K562 (cell line): ENCODE measurements at regions not wholly inside any gene's neighbourhood (a gene's known extent, or its start where the extent isn't known, plus 50 kb on each side); places are given as distances from the start of the nearest gene placed in this dataset.

Experiments used
- HNRNPLL ChIP-seq: fragments of 200-400 bp; formaldehyde crosslinking; IDR thresholded peaks from 2 replicates; pipeline ENCODE4 v1.6.1; 2017; ENCODE audit warnings: low read length, low read depth, mild to moderate bottlenecking; ENCODE audit not compliant: poor library complexity, severe bottlenecking
- MIER1 ChIP-seq: fragments of 450-650 bp; IDR thresholded peaks from 2 replicates; pipeline ENCODE4 v1.6.1; 2016; ENCODE audit warnings: antibody characterized with exemption, mild to moderate bottlenecking, low read depth
- MXI1 ChIP-seq: IDR thresholded peaks from 2 replicates; pipeline ENCODE4 v1.6.1; 2011; ENCODE audit warnings: low read depth, mild to moderate bottlenecking, improper control_type of control experiment, low read length
- NFE2 ChIP-seq: IDR thresholded peaks from 2 replicates; pipeline ENCODE4 v1.6.1; 2014; ENCODE audit warnings: antibody characterized with exemption, low read depth
- SMARCC2 ChIP-seq: fragments of 450-650 bp; IDR thresholded peaks from 2 replicates; pipeline ENCODE4 v1.6.1; 2017; ENCODE audit warnings: antibody characterized with exemption, moderate library complexity, mild to moderate bottlenecking, low read depth
- TARDBP ChIP-seq: fragments of 450-650 bp; IDR thresholded peaks from 2 replicates; pipeline ENCODE4 v1.6.1; 2016
- TF ChIP-seq, protein P1 (sequence below): fragments of 250-450 bp; sonication (Bioruptor Pico); IDR thresholded peaks from 2 replicates; pipeline ENCODE4 v1.8.0; 2022; ENCODE audit warnings: inconsistent platforms, mild to moderate bottlenecking, moderate library complexity, borderline replicate concordance
- TF ChIP-seq, protein P2 (sequence below): sonication (generic); formaldehyde crosslinking; IDR thresholded peaks from 2 replicates; pipeline ENCODE4 v1.8.0; 2022; ENCODE audit warnings: mild to moderate bottlenecking, missing genetic modification reagents
- TF ChIP-seq, protein P3 (sequence below): fragments of 250-450 bp; sonication (Bioruptor Pico); IDR thresholded peaks from 2 replicates; pipeline ENCODE4 v1.8.0; 2021; ENCODE audit warnings: mild to moderate bottlenecking, moderate library complexity
- TF ChIP-seq, protein P4 (sequence below): fragments of 450-650 bp; IDR thresholded peaks from 2 replicates; pipeline ENCODE4 v1.6.1; 2018; ENCODE audit warnings: mild to moderate bottlenecking, low read depth; ENCODE audit not compliant: partially characterized antibody

DNA sequence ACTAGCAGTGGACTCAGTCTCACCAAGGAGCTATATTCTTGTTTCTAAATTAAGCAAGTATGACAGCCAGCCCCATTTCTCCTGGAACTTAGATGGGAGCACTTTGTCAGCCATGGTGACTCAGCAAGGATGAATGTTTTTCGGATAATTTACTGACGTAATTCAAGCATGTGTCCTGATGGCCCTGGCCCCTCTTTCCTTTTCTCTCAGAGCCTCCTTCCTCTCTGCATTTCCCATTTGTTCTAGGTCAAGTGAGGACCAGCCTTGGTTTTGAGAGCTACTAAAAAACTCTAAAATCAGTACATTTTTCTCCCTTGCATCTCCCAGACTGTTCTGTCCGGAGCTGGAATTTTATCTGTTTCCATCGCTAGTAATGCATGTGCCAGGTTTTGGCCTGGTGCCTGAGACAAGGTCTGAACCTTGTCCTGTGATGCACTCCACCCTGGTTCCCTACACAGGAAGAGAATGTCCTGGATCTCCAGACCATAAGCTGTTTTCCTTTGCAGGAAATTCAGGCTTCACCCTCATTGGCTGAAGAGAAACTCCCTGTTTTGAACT lies 256.6 kb upstream of the ROPN1 start (continued):
- TF ChIP-seq, protein P1, sequence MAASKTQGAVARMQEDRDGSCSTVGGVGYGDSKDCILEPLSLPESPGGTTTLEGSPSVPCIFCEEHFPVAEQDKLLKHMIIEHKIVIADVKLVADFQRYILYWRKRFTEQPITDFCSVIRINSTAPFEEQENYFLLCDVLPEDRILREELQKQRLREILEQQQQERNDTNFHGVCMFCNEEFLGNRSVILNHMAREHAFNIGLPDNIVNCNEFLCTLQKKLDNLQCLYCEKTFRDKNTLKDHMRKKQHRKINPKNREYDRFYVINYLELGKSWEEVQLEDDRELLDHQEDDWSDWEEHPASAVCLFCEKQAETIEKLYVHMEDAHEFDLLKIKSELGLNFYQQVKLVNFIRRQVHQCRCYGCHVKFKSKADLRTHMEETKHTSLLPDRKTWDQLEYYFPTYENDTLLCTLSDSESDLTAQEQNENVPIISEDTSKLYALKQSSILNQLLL (CRISPR knock-in tag), result no peak
- TF ChIP-seq, protein P2, sequence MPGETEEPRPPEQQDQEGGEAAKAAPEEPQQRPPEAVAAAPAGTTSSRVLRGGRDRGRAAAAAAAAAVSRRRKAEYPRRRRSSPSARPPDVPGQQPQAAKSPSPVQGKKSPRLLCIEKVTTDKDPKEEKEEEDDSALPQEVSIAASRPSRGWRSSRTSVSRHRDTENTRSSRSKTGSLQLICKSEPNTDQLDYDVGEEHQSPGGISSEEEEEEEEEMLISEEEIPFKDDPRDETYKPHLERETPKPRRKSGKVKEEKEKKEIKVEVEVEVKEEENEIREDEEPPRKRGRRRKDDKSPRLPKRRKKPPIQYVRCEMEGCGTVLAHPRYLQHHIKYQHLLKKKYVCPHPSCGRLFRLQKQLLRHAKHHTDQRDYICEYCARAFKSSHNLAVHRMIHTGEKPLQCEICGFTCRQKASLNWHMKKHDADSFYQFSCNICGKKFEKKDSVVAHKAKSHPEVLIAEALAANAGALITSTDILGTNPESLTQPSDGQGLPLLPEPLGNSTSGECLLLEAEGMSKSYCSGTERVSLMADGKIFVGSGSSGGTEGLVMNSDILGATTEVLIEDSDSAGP (CRISPR knock-in tag), result no peak
- TF ChIP-seq TARDBP (no peak), HNRNPLL (no peak), MXI1 (no peak), NFE2 (peak; percentile 65), MIER1 (no peak), SMARCC2 (no peak)
- TF ChIP-seq, protein P3, sequence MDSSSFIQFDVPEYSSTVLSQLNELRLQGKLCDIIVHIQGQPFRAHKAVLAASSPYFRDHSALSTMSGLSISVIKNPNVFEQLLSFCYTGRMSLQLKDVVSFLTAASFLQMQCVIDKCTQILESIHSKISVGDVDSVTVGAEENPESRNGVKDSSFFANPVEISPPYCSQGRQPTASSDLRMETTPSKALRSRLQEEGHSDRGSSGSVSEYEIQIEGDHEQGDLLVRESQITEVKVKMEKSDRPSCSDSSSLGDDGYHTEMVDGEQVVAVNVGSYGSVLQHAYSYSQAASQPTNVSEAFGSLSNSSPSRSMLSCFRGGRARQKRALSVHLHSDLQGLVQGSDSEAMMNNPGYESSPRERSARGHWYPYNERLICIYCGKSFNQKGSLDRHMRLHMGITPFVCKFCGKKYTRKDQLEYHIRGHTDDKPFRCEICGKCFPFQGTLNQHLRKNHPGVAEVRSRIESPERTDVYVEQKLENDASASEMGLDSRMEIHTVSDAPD (CRISPR knock-in tag), result no peak
- TF ChIP-seq, protein P4, sequence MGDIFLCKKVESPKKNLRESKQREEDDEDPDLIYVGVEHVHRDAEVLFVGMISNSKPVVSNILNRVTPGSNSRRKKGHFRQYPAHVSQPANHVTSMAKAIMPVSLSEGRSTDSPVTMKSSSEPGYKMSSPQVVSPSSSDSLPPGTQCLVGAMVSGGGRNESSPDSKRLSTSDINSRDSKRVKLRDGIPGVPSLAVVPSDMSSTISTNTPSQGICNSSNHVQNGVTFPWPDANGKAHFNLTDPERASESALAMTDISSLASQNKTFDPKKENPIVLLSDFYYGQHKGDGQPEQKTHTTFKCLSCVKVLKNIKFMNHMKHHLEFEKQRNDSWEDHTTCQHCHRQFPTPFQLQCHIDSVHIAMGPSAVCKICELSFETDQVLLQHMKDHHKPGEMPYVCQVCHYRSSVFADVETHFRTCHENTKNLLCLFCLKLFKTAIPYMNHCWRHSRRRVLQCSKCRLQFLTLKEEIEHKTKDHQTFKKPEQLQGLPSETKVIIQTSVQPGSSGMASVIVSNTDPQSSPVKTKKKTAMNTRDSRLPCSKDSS, result no peak
